ENCODE measurements at regions not wholly inside any gene's neighbourhood (a gene's known extent, or its start where the extent isn't known, plus 50 kb on each side); places are given as distances from the start of the nearest gene placed in this dataset.

GRCh38 chr20:12860619-12861247 lies 148.0 kb upstream of the SPTLC3 start:
- no peak for TF ChIP-seq JUN (IDR thresholded peaks at IDR 0.05; ENCODE audit: borderline replicate concordance, low read depth, low read length)
- no peak for TF ChIP-seq JUN (CRISPR knock-in tag; IDR thresholded peaks at IDR 0.05; ENCODE audit: borderline replicate concordance)
- TF ChIP-seq CHD2 (IDR thresholded peaks at IDR 0.05; ENCODE audit: low read depth, low read length) = no peak
- no peak for TF ChIP-seq KLF16 (IDR thresholded peaks at IDR 0.05)
- no peak for TF ChIP-seq CCAR2 (IDR thresholded peaks at IDR 0.05; ENCODE audit: low read depth, low read length)
- no peak for TF ChIP-seq CTCF (IDR thresholded peaks at IDR 0.05 in 2 of 3, conservative IDR thresholded peaks at IDR 0.05 in 1 of 3; ENCODE audit: insufficient read depth in 2 of 3, low read depth in 1 of 3, low read length in 3 of 3)
- TF ChIP-seq ZBTB5 (IDR thresholded peaks at IDR 0.05) = no peak
- TF ChIP-seq SRF (CRISPR knock-in tag; IDR thresholded peaks at IDR 0.05) = no peak
- no peak for TF ChIP-seq ZNF274 (IDR thresholded peaks at IDR 0.05; ENCODE audit: borderline replicate concordance, low read depth, low read length)
